ENCODE measurements at regions not wholly inside any gene's neighbourhood (a gene's known extent, or its start where the extent isn't known, plus 50 kb on each side); places are given as distances from the start of the nearest gene placed in this dataset.

DNA sequence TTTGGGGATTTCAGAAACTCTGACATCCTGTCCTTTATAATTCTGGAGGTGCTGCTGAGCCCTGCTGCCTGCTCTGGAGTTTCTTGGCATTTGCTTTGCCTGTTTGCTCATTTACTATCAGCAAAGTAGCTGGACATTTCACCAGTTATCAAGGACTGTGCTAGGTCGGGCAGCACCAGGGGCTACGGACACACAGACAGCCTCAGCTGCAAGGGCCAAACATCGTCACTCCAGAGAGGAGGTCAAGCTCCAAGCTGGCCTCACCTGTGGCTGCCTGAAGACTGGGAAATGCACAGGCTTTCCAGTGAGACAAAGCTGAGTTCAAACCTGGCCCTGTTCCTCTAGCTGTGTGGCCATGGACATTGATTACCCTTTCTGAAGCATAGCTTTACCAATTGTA is 143.7 kb downstream of the LRIG2 start:
- Histone ChIP-seq H3K27me3 (ENCODE audit: control insufficient read depth in 2 of 2, insufficient read depth in 1 of 2, low read length in 1 of 2) (no peaks in the 10 kb centered on the region), H3K4me1 (ENCODE audit: control insufficient read depth in 2 of 2, insufficient read depth in 2 of 2, low read length in 2 of 2) (no peaks in the 10 kb centered on the region), H3K36me3 (ENCODE audit: control insufficient read depth in 2 of 2, insufficient read depth in 2 of 2, low read length in 1 of 2) (no peaks in the 10 kb centered on the region), H3K9me3 (ENCODE audit: control insufficient read depth in 2 of 2, insufficient read depth in 1 of 2, low read length in 1 of 2) (no peaks in the 10 kb centered on the region), H3K4me3 (ENCODE audit: low read length in 2 of 2) (no peak overlapping the region), H3K27ac (ENCODE audit: low read depth in 1 of 2, low read length in 1 of 2) (no peak overlapping the region)
- WGBS, result 96% methylated on average over 3 of the region's 3 CpGs
- no peak for DNase-seq (ENCODE audit: low read depth in 6 of 9, low spot score in 9 of 9)

DNA sequence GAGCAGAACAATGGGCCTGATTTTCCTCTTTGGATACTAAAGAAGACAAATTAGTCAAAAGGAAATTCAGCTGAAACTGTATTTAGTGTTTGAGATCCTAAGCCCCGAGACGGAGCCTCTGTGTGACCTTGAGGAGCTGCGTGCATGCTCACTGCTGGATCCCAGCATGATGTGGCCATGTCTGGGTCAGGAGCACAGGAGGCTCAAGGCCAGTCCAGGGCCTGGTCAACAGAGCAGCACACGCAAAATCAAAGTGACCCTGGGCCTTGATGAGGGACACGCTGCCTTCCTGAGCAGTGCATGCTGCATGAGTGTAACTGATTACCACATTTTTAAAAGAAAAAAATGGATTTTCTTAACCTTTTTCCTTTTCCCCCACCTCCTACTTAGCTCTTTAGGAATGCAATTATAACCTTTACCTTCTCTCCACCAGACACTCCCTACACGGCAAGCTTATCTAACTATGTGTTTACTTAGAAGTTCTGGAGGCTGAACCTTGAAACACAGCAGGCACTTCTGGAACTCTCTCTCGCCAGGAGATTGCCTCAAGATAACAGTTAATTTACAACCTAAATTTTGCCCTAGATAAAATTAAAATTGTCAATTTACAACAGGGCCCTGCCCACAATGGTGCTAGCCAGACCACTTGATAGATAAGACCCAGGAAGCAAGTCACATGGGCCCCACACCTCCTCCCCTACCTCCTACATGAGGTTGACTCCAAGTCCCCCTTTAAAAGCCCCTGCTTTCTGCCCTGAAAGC is 144.6 kb downstream of the LRIG2 start:
- H3K36me3 ChIP-seq (ENCODE audit: control insufficient read depth in 2 of 2, insufficient read depth in 2 of 2, low read length in 1 of 2), result no peaks in the 10 kb centered on the region
- no peak for DNase-seq (ENCODE audit: low read depth in 6 of 9, low spot score in 9 of 9)
- WGBS, result 76% methylated on average over 7 of the region's 7 CpGs
- H3K4me3 ChIP-seq (ENCODE audit: low read length in 2 of 2), result no peak overlapping the region
- H3K27me3 ChIP-seq (ENCODE audit: control insufficient read depth in 2 of 2, insufficient read depth in 1 of 2, low read length in 1 of 2), result no peaks in the 10 kb centered on the region
- H3K4me1 ChIP-seq (ENCODE audit: control insufficient read depth in 2 of 2, insufficient read depth in 2 of 2, low read length in 2 of 2), result no peaks in the 10 kb centered on the region
- H3K9me3 ChIP-seq (ENCODE audit: control insufficient read depth in 2 of 2, insufficient read depth in 1 of 2, low read length in 1 of 2), result no peaks in the 10 kb centered on the region
- no peak overlapping the region for H3K27ac ChIP-seq (ENCODE audit: low read depth in 1 of 2, low read length in 1 of 2)

DNA sequence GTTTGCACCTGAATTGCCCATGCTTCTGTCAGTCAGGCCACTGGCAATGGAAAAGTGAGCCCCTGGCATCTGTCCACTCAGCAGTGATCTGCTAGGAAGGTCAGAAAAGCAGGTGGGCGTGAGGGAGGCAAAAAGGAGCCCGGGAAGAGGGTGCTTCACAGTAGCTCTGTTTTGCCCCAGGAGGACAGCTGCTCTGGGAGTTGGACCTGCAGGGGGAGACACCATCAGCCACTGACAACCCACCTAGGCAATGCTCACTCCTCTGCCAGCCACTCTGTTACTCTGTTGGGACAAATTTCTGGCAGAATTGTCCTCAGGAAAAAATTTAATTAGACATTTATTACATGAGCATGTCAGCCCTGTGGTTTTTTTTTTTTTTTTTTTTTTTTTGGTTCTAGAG is 146.4 kb downstream of the LRIG2 start:
- H3K9me3 ChIP-seq (ENCODE audit: control insufficient read depth in 2 of 2, insufficient read depth in 1 of 2, low read length in 1 of 2), result no peaks in the 10 kb centered on the region
- WGBS, result 84% methylated on average over 2 of the region's 2 CpGs
- no peak overlapping the region for H3K4me3 ChIP-seq (ENCODE audit: low read length in 2 of 2)
- no peaks in the 10 kb centered on the region for H3K4me1 ChIP-seq (ENCODE audit: control insufficient read depth in 2 of 2, insufficient read depth in 2 of 2, low read length in 2 of 2)
- no peaks in the 10 kb centered on the region for H3K27me3 ChIP-seq (ENCODE audit: control insufficient read depth in 2 of 2, insufficient read depth in 1 of 2, low read length in 1 of 2)
- H3K27ac ChIP-seq (ENCODE audit: low read depth in 1 of 2, low read length in 1 of 2), result no peak overlapping the region
- H3K36me3 ChIP-seq (ENCODE audit: control insufficient read depth in 2 of 2, insufficient read depth in 2 of 2, low read length in 1 of 2), result no peaks in the 10 kb centered on the region
- DNase-seq (ENCODE audit: low read depth in 6 of 9, low spot score in 9 of 9), result no peak

DNA sequence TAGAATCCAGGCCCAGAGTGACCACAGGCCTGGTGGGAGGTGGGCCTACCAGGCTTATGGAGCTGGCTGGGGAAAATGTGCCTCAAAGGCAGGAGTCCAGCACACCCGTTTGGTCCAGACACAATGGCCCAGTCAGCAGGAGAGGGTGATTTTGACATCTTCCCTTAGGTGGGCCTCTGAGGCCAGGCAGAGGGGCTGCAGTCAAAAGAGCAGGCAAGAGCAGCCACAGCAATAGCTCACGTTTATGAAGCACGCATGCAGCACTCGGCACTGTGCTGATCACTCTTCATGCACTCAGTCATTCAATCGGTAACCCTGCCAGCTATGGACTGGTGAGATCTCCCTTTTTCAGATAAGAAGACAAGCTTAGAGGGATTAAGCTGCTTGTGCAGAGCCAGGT is 146.8 kb downstream of the LRIG2 start:
- H3K4me3 ChIP-seq (ENCODE audit: low read length in 2 of 2), result no peak overlapping the region
- 96% methylated on average over 5 of the region's 5 CpGs for WGBS
- H3K4me1 ChIP-seq (ENCODE audit: control insufficient read depth in 2 of 2, insufficient read depth in 2 of 2, low read length in 2 of 2), result no peaks in the 10 kb centered on the region
- no peak overlapping the region for H3K27ac ChIP-seq (ENCODE audit: low read depth in 1 of 2, low read length in 1 of 2)
- no peaks in the 10 kb centered on the region for H3K27me3 ChIP-seq (ENCODE audit: control insufficient read depth in 2 of 2, insufficient read depth in 1 of 2, low read length in 1 of 2)
- DNase-seq (ENCODE audit: low read depth in 6 of 9, low spot score in 9 of 9), result no peak
- H3K36me3 ChIP-seq (ENCODE audit: control insufficient read depth in 2 of 2, insufficient read depth in 2 of 2, low read length in 1 of 2), result no peaks in the 10 kb centered on the region
- H3K9me3 ChIP-seq (ENCODE audit: control insufficient read depth in 2 of 2, insufficient read depth in 1 of 2, low read length in 1 of 2), result no peaks in the 10 kb centered on the region

DNA sequence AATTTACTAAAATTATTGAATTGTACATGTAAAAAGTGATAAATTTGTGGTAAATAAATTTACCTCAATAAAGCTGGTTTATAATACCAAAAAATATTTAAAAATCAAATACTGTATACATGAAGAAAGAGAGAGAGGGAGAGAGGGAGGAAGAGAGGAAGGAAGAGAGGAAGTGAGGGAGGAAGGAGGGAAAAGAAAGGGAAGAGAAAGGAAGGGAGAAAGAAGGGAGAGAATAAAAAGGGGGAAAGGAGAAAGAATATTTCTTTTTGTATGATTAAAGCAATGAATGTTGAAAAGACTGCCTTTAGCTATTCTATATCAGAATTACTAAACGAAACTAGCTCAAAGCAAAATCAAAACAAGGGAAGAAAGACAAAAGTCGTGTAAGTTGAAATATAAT is 150.0 kb downstream of the LRIG2 start:
- no peaks in the 10 kb centered on the region for H3K27me3 ChIP-seq (ENCODE audit: control insufficient read depth in 2 of 2, insufficient read depth in 1 of 2, low read length in 1 of 2)
- WGBS, result 91% methylated on average over 2 of the region's 2 CpGs
- H3K36me3 ChIP-seq (ENCODE audit: control insufficient read depth in 2 of 2, insufficient read depth in 2 of 2, low read length in 1 of 2), result no peaks in the 10 kb centered on the region
- no peak for DNase-seq (ENCODE audit: low read depth in 6 of 9, low spot score in 9 of 9)
- H3K27ac ChIP-seq (ENCODE audit: low read depth in 1 of 2, low read length in 1 of 2), result no peak overlapping the region
- H3K9me3 ChIP-seq (ENCODE audit: control insufficient read depth in 2 of 2, insufficient read depth in 1 of 2, low read length in 1 of 2), result no peaks in the 10 kb centered on the region
- no peak overlapping the region for H3K4me3 ChIP-seq (ENCODE audit: low read length in 2 of 2)
- H3K4me1 ChIP-seq (ENCODE audit: control insufficient read depth in 2 of 2, insufficient read depth in 2 of 2, low read length in 2 of 2), result no peaks in the 10 kb centered on the region

DNA sequence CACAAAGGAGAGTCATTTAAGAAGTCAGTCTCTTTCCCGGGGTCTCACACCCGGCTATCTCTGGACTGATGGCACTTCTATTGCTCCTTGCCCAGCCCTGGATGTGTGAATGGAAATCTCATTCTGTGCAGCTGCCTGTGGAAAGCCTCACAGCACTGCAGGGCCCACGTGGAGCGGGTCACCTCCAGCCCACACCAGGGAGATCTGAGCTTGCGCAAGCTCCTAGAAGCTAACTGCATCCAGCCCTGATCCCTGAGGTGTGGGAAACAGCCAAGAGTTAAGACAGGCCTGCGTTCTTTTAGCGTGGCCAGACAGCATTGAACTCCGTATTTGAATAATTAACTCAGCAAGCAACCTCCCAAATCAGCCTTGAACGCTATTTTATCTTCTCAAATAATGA is 150.5 kb downstream of the LRIG2 start:
- DNase-seq (ENCODE audit: low read depth in 6 of 9, low spot score in 9 of 9), result no peak
- Histone ChIP-seq H3K36me3 (ENCODE audit: control insufficient read depth in 2 of 2, insufficient read depth in 2 of 2, low read length in 1 of 2) (no peaks in the 10 kb centered on the region), H3K27ac (ENCODE audit: low read depth in 1 of 2, low read length in 1 of 2) (no peak overlapping the region), H3K4me3 (ENCODE audit: low read length in 2 of 2) (no peak overlapping the region), H3K27me3 (ENCODE audit: control insufficient read depth in 2 of 2, insufficient read depth in 1 of 2, low read length in 1 of 2) (no peaks in the 10 kb centered on the region), H3K9me3 (ENCODE audit: control insufficient read depth in 2 of 2, insufficient read depth in 1 of 2, low read length in 1 of 2) (no peaks in the 10 kb centered on the region), H3K4me1 (ENCODE audit: control insufficient read depth in 2 of 2, insufficient read depth in 2 of 2, low read length in 2 of 2) (no peaks in the 10 kb centered on the region)
- 91% methylated on average over 9 of the region's 9 CpGs for WGBS

DNA sequence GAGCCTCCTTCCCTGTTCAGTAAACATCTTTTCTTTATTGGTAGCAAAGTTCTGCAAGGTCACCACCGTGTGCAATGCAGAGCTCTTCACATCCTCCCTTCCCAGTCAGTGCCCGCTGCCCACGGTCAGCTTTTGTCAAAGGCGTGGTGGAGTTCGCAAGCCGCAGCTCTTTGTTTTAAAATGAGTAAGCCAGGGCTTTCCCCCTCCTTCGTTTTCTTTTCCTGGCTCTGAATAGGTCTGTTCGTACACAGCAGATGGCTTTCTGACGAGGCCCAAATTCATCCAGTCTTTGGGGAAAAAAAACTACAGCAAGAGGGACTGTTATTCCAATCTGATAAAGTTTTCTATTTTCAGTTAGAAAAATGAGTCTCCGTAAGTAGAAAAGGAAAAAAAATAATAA is 153.2 kb downstream of the LRIG2 start:
- Histone ChIP-seq H3K4me1 (ENCODE audit: control insufficient read depth in 2 of 2, insufficient read depth in 2 of 2, low read length in 2 of 2) (no peaks in the 10 kb centered on the region), H3K36me3 (ENCODE audit: control insufficient read depth in 2 of 2, insufficient read depth in 2 of 2, low read length in 1 of 2) (no peaks in the 10 kb centered on the region), H3K9me3 (ENCODE audit: control insufficient read depth in 2 of 2, insufficient read depth in 1 of 2, low read length in 1 of 2) (no peaks in the 10 kb centered on the region), H3K27ac (ENCODE audit: low read depth in 1 of 2, low read length in 1 of 2) (no peak overlapping the region), H3K27me3 (ENCODE audit: control insufficient read depth in 2 of 2, insufficient read depth in 1 of 2, low read length in 1 of 2) (no peaks in the 10 kb centered on the region), H3K4me3 (ENCODE audit: low read length in 2 of 2) (no peak overlapping the region)
- 93% methylated on average over 10 of the region's 10 CpGs for WGBS
- no peak for DNase-seq (ENCODE audit: low read depth in 6 of 9, low spot score in 9 of 9)

DNA sequence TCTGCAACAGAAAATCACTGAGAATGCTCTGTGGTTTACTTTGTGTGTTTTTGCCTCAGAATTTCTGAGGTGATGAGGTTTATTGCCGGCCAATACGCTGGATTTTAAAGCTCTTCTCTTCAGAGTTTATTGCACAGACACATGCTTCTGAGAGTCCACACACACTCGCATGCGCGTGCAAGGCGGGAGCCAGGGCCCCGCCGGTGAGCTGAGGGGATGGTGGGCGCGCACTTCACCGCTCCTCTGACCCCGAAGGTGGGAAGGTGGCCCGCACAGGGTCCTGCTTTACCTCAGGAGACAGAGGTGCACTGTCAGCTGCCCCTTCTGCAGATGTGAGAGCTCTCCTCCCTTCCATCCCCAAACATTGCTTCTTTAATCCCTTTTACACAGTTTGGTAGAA is 158.4 kb upstream of the MAGI3 start:
- no peaks in the 10 kb centered on the region for H3K4me1 ChIP-seq (ENCODE audit: control insufficient read depth in 2 of 2, insufficient read depth in 2 of 2, low read length in 2 of 2)
- H3K27me3 ChIP-seq (ENCODE audit: control insufficient read depth in 2 of 2, insufficient read depth in 1 of 2, low read length in 1 of 2), result no peaks in the 10 kb centered on the region
- H3K4me3 ChIP-seq (ENCODE audit: low read length in 2 of 2), result no peak overlapping the region
- no peaks in the 10 kb centered on the region for H3K9me3 ChIP-seq (ENCODE audit: control insufficient read depth in 2 of 2, insufficient read depth in 1 of 2, low read length in 1 of 2)
- 95% methylated on average over 13 of the region's 13 CpGs for WGBS
- H3K36me3 ChIP-seq (ENCODE audit: control insufficient read depth in 2 of 2, insufficient read depth in 2 of 2, low read length in 1 of 2), result no peaks in the 10 kb centered on the region
- no peak overlapping the region for H3K27ac ChIP-seq (ENCODE audit: low read depth in 1 of 2, low read length in 1 of 2)
- no peak for DNase-seq (ENCODE audit: low read depth in 6 of 9, low spot score in 9 of 9)

DNA sequence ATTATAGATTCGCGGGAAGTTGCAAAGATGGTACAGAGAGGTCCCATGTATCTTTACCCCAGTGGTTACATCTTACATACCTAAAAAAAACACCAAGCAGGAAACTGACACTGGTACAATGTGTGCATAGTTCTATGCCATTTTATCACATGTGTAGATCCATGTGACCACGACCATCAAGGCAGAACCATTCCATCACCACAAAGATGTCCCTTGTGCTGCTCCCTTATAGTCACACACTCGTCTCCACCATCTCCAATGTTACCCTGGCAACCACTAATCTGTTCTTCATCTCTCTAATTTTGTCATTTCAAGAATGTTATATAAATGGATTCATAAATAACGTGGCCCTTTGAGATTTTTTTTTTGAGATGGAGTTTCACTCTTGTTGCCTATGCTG is 156.9 kb upstream of the MAGI3 start:
- no peak overlapping the region for H3K4me3 ChIP-seq (ENCODE audit: low read length in 2 of 2)
- no peaks in the 10 kb centered on the region for H3K27me3 ChIP-seq (ENCODE audit: control insufficient read depth in 2 of 2, insufficient read depth in 1 of 2, low read length in 1 of 2)
- 92% methylated on average over 5 of the region's 5 CpGs for WGBS
- H3K27ac ChIP-seq (ENCODE audit: low read depth in 1 of 2, low read length in 1 of 2), result no peak overlapping the region
- H3K36me3 ChIP-seq (ENCODE audit: control insufficient read depth in 2 of 2, insufficient read depth in 2 of 2, low read length in 1 of 2), result no peaks in the 10 kb centered on the region
- DNase-seq (ENCODE audit: low read depth in 6 of 9, low spot score in 9 of 9), result no peak
- no peaks in the 10 kb centered on the region for H3K9me3 ChIP-seq (ENCODE audit: control insufficient read depth in 2 of 2, insufficient read depth in 1 of 2, low read length in 1 of 2)
- H3K4me1 ChIP-seq (ENCODE audit: control insufficient read depth in 2 of 2, insufficient read depth in 2 of 2, low read length in 2 of 2), result no peaks in the 10 kb centered on the region
